ENCODE measurements at regions not wholly inside any gene's neighbourhood (a gene's known extent, or its start where the extent isn't known, plus 50 kb on each side); places are given as distances from the start of the nearest gene placed in this dataset.
A peak's percentile ranks its signal among the peaks of the same experiment; 100 is the strongest.

GRCh38 chr10:33869481-33869880 is 535.0 kb upstream of the NRP1 start:
- Histone ChIP-seq H3K4me2 (ENCODE audit: insufficient read depth, insufficient read length, low read length) (no peak overlapping the region), H3K4ac (ENCODE audit: low read depth, low read length) (no peak overlapping the region), H3K27me3 (ENCODE audit: insufficient read depth, low read length) (no peaks in the 10 kb centered on the region; the same call in 1 of the 2 replicates), H2AFZ (ENCODE audit: low read length) (no peak overlapping the region), H3K14ac (ENCODE audit: insufficient read depth, low read length) (no peak overlapping the region), H3T11ph (ENCODE audit: low read length) (no peak overlapping the region), H2BK15ac (ENCODE audit: low read depth, low read length) (no peak overlapping the region), H3K9ac (ENCODE audit: extremely low read depth, insufficient read length, low read length) (no peak overlapping the region), H2AK5ac (ENCODE audit: insufficient read length, low read length) (no peak overlapping the region), H2BK20ac (ENCODE audit: low read depth, low read length, poor library complexity, severe bottlenecking) (no peak overlapping the region), H4K5ac (ENCODE audit: insufficient read length, low read depth, low read length) (no peak overlapping the region), H3K79me2 (ENCODE audit: insufficient read depth, low read length) (no peaks in the 10 kb centered on the region), H3K23ac (ENCODE audit: insufficient read length, low read depth, low read length) (no peak overlapping the region), H3K27ac (ENCODE audit: insufficient read length, low read depth, low read length) (no peak overlapping the region), H2BK120ac (ENCODE audit: low read depth, low read length, poor library complexity, severe bottlenecking) (no peak overlapping the region), H4K91ac (ENCODE audit: insufficient read length, low read depth, low read length) (no peak overlapping the region), H3K56ac (ENCODE audit: insufficient read length, low read depth, low read length) (no peak overlapping the region), H4K8ac (replicated peaks; ENCODE audit: insufficient read length, low read depth, low read length) (no peak overlapping the region), H3K79me1 (ENCODE audit: insufficient read depth, low read depth, low read length, poor library complexity, severe bottlenecking) (no peaks in the 10 kb centered on the region), H2BK12ac (ENCODE audit: insufficient read length, low read depth, low read length) (no peak overlapping the region), H3K9me3 (ENCODE audit: control insufficient read depth, low read depth, low read length) (no peaks in the 10 kb centered on the region), H3K4me1 (ENCODE audit: insufficient read depth, low read length) (no peaks in the 10 kb centered on the region), H3K23me2 (ENCODE audit: insufficient read length, low read depth, low read length, poor library complexity, severe bottlenecking) (no peaks in the 10 kb centered on the region), H2BK5ac (ENCODE audit: insufficient read length, low read length) (no peak overlapping the region), H3K18ac (ENCODE audit: insufficient read length, low read depth, low read length) (no peak overlapping the region), H4K20me1 (ENCODE audit: control insufficient read depth, insufficient read depth, insufficient read length) (no peaks in the 10 kb centered on the region)
- no peak for DNase-seq
- H3K4me3 Mint-ChIP-seq, result no peak overlapping the region
- no peaks in the 10 kb centered on the region; the same call in 1 of the 2 replicates for H3K27me3 Mint-ChIP-seq (ENCODE audit: low read depth)
- TF ChIP-seq CTCF (conservative IDR thresholded peaks at IDR 0.05), result no peak
- WGBS (ENCODE audit: extremely low coverage, insufficient read length, low lambda C conversion rate), result no CpG with 5 or more reads among the region's 2 CpGs
- H3K4me1 Mint-ChIP-seq, result no peaks in the 10 kb centered on the region
- H3K9me3 Mint-ChIP-seq, result peaks cover 0 to 2% of the 10 kb centered on the region in 2 experiments; a peak in 1 of 5 replicates
- 0 out of 7 replicates have a peak, but pooled peaks cover 0 to 1% (median 0%) of the 10 kb centered on the region in 3 experiments for H3K36me3 Mint-ChIP-seq (ENCODE audit: insufficient read depth in 1 of 3, low read depth in 3 of 3)
- H3K27ac Mint-ChIP-seq, result 0 out of 7 replicates have a peak overlapping the region, but pooled peaks of 1 of the 3 experiments have one; percentile 34

Data from H9 (cell line).